ENCODE measurements at regions not wholly inside any gene's neighbourhood (a gene's known extent, or its start where the extent isn't known, plus 50 kb on each side); places are given as distances from the start of the nearest gene placed in this dataset.

GRCh38 chr6:49051281-49051680 lies 411.8 kb downstream of the MMUT start:
- TF ChIP-seq EP300 (IDR thresholded peaks at IDR 0.05; ENCODE audit: borderline replicate concordance) (no peak), FOXM1 (IDR thresholded peaks at IDR 0.05; ENCODE audit: borderline replicate concordance, low read depth) (no peak), TAF1 (IDR thresholded peaks at IDR 0.05; ENCODE audit: low read depth) (no peak)

All from Ishikawa (cell line).